T-helper 2 cell treated with Interferon-gamma antibody and Interleukin-4, amounts not matched to agents 100 ng/mL and 5 ng/mL, for 36 hours (primary cell): ENCODE measurements at regions not wholly inside any gene's neighbourhood (a gene's known extent, or its start where the extent isn't known, plus 50 kb on each side); places are given as distances from the start of the nearest gene placed in this dataset.

Source experiments
- intact Hi-C: fragments of 100-400 bp; cut with micrococcal nuclease; formaldehyde crosslinking; loops from one replicate; pipeline ENCODE4 v1.15.1; 2023

- intact Hi-C loops = no loop called here
Measured at GRCh38 chr5:93117751-93118531, 463.1 kb downstream of the NR2F1-AS1 start.

GRCh38 chr5:93107805-93108520 is 473.1 kb downstream of the NR2F1-AS1 start:
- intact Hi-C loops = no loop called here

- intact Hi-C loops = no loop called here
Measured at GRCh38 chr5:93107141-93107540, 473.9 kb downstream of the NR2F1-AS1 start.

DNA sequence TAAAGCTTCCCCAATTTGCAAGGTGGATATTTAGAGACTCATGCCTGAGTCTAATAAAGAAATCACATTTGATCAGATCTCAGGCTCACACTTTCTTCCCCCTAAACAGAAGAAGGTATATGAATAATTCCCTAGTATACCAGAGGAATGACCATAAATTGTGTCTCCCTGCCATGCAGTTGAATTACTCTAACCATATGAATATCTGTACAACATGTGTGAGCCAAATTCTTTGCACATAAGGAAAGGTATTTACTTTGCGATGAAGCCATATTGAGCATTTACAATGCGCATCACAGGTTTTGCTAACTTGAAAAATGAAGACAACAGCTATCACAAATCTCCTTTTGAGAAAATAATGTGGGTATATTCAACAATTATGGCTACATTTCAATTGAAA is 479.4 kb downstream of the NR2F1-AS1 start:
- intact Hi-C loops = no loop called here

GRCh38 chr5:93100976-93101375 is 480.0 kb downstream of the NR2F1-AS1 start:
- intact Hi-C loops = no loop called here

DNA sequence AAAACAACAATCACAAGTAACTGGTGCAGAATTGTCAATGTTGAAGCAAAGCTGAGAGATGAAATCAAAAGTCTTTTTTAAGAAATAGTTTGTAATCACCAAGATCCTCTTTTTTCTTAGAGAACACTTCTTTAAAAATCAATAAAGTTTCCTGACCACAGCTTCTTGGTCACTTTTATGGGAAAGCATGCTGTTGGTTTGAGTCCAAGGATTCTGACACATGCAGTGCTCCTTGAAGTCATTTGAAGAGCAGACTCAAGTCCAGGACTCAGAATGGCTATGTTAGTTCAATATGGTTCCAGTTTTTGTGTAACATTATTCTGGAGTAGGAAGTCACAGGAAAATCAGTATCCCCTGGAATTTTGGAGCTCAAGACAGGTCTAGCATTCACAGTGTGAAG is 480.6 kb downstream of the NR2F1-AS1 start:
- intact Hi-C loops = no loop called here

DNA sequence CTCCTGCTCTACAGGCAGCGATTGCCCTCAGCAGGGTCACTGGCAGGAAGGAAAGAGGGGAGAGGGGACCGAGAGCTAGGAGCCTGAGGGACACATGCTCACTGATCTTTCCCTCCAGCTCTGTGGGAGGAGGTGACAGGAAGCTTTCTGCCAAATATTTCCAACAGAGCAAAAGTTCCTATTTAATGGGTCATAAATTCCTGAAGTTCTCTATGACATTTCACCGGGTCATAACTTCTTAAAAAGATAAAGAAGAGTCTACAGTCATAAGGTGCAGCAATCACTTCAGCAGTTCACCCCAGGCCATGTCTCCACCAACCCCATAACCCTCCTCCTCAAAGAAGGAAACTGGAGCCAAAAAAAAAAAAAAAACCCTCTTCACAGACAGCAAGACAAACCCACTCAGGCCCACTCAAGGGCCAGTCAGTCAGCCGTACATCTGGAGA is 481.1 kb downstream of the NR2F1-AS1 start:
- intact Hi-C loops = no loop called here

- intact Hi-C loops = no loop called here
Measured at GRCh38 chr5:93096561-93096960, 484.5 kb downstream of the NR2F1-AS1 start.

DNA sequence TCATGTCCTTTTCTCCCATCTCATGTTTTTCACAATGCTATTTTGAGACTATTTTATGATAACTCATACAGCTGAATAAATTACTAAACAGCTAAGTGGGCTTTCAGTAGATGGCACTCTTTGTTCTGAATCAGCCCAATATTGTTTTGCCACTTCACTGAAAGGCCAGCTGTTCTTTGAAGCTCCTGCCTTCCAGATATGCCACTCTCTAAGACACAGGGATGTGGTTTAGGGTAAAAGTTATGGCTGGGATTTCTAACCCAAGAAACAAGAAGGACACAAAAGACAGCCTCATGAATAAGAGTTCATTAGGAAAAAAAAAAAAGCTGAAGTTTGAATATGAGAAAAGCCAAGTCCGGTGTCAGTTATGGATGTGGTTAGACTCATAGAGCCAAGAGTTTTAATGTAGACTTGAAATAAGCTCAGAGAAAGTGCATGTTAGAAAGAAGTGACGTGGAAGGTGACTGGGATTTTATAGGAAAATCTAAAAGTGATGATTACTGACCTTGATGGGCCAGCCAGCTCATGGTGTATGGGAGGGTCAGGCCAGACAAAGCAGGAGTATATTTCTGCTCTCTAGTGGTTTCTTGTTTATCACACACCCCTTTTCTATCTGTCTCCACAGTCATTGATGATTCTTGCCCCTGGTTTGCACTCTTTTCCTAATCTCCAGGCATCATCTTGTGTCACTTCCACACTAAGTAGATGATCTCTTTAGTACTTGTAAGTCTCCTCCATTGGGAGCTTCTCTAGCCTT is 488.5 kb downstream of the NR2F1-AS1 start:
- intact Hi-C loops = no loop called here

DNA sequence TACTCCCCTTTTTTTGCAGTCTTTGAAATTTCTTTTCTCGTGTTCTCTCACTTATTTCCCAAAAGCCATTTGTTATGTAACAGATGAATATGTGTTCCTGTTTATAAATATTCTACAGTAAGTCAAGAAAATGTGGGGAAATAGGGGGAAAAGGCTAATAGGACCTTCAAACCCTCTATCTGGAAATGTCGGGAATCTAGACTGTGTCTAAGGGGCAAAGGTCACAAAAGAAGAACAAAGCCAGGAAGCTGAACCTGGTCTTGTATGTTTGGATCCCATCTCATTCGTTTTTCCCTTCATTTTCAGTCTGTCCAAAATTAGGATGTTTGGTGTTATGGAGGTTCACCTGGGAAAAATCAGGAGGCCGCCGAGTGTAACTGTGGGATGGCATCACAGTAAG is 490.3 kb downstream of the NR2F1-AS1 start:
- intact Hi-C loops = no loop called here

GRCh38 chr5:93088592-93089389 is 492.2 kb downstream of the NR2F1-AS1 start:
- intact Hi-C loops = no loop called here

- intact Hi-C loops = no loop called here
Measured at GRCh38 chr5:93087326-93087725, 493.7 kb downstream of the NR2F1-AS1 start.

GRCh38 chr5:93082981-93083380 is 498.0 kb downstream of the NR2F1-AS1 start:
- intact Hi-C loops = no loop called here

DNA sequence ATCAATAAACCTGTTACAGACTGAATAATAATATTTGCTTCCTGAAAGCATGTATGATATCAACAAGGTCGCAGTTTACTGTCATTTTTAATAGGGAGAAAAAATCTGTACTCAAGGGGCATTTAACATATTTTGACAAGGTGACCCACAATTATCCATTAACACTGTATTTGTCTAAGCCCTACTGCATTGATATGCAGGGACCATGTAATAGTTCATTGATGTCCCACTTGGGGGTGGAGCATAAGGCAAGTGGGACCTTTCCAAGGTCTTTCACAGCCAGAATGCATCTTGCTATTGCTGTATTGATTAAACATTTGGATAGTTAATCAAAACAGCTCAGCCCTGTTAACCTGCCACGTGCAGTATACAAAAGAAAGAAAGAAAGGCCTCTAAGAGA is 502.0 kb downstream of the NR2F1-AS1 start:
- intact Hi-C loops = no loop called here

GRCh38 chr5:93078082-93079038 is 502.7 kb downstream of the NR2F1-AS1 start:
- intact Hi-C loops = no loop called here

DNA sequence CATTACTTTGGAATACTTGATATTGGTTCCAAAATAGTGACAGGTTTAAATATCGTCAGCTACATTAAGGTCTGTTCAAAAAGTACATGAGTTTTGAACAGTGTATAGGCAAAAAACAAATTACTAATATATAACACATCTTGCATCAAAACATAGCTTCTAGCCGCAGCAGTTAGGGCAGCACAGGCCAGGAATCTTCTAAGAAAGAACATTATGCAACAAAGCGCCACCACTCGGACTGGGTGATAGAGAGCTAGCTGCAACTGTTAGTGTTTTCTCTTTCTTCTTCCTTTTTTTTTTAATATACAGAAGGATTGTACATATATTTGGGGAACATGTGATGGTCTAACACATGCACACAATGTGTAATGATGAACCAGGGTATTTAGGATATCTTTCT is 504.5 kb downstream of the NR2F1-AS1 start:
- intact Hi-C loops = no loop called here

GRCh38 chr5:93076096-93076495 is 504.9 kb downstream of the NR2F1-AS1 start:
- intact Hi-C loops = no loop called here

- intact Hi-C loops = no loop called here
Measured at GRCh38 chr5:93073547-93073946, 507.5 kb downstream of the NR2F1-AS1 start.

- intact Hi-C loops = no loop called here
Measured at GRCh38 chr5:93072831-93073459, 508.1 kb downstream of the NR2F1-AS1 start.

- intact Hi-C loops = no loop called here
Measured at GRCh38 chr5:93071710-93072109, 509.3 kb downstream of the NR2F1-AS1 start.
